ENCODE measurements at regions not wholly inside any gene's neighbourhood (a gene's known extent, or its start where the extent isn't known, plus 50 kb on each side); places are given as distances from the start of the nearest gene placed in this dataset.
"Not testable (repeated sequence)": the region's sequence is repeated elsewhere in the genome, so short reads cannot be mapped to it uniquely, and the experiment has no call there.

DNA sequence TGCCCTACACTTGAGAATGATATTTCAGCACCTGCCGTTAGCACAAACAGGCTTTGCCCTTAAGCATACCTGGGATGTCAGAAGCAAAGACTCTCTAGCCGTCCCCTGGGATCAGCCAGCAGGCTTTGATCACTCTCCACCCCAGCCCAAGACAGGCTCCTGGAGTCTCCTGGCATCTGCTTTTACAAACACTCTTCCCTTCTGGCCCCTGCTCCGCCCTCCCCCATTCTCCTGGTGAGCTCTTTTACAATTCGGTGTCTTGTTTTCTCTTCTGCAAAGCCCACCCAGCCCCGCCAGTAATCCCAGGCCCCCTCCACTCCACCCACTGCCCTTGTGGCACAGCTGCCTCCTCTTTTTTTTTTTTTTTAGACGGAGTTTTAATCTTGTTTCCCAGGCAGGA is 50.4 kb downstream of the KATNIP start:
- DNase-seq (ENCODE audit: low read depth in 3 of 3) = no peak

DNA sequence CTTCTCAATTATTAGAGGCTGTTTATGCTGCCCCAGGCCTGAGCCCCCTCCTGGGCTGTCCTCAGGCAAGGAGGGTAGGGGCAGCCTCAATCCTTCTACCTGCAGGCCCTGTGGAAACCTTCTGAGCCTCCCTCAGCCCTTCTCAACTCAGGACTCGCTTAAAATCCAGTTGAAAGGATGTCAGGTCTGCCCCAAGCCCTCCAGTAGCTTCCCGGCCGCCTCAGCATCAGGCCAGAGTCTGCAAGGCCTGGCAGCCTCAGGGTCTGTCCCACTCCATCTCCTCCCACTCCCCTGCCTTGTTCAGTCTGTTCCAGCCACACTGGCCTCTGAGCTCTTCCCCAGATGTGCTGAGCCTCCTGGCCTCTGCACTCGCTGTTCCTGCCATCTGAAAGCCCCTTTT is 52.2 kb downstream of the KATNIP start:
- no peak for DNase-seq (ENCODE audit: low read depth in 3 of 3)

DNA sequence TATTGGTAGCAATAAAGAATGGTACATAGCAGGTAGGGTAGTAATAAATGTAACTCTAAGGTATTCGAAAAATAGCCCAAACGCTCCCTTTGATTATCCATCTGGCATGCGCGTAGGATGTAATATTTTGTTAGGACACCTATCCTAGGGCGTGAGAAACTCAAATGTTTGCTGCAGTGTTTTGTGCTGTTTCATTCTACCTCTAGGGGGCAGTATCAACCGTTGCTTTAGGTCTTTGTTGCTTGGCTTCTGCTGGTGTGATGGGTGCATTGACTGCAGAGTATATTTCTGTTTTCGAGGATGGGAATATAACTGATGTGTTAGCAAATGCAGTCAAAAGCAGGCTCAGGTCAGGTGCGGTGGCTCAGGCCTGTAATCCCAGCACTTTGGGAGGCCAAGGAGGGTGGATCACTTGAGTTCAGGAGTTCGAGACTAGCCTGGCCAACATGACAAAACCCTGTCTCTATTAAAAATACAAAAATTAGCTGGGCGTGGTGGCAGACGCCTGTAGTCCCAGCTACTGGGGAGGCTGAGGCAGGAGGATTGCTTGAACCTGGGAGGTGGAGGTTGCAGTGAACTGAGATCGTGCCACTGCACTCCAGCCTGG is 55.7 kb downstream of the KATNIP start:
- not testable (repeated sequence) for DNase-seq (ENCODE audit: low read depth in 3 of 3)

GRCh38 chr16:27611340-27611739 is 61.4 kb downstream of the KATNIP start:
- no peak for DNase-seq (ENCODE audit: low read depth in 3 of 3)

- no peak for DNase-seq (ENCODE audit: low read depth in 3 of 3)
Measured at GRCh38 chr16:27613238-27613791, 63.4 kb downstream of the KATNIP start.

- DNase-seq (ENCODE audit: low read depth in 3 of 3) = no peak
Measured at GRCh38 chr16:27617665-27618064, 67.7 kb downstream of the KATNIP start.

- no peak for DNase-seq (ENCODE audit: low read depth in 3 of 3)
Measured at GRCh38 chr16:27618165-27618564, 68.2 kb downstream of the KATNIP start.

DNA sequence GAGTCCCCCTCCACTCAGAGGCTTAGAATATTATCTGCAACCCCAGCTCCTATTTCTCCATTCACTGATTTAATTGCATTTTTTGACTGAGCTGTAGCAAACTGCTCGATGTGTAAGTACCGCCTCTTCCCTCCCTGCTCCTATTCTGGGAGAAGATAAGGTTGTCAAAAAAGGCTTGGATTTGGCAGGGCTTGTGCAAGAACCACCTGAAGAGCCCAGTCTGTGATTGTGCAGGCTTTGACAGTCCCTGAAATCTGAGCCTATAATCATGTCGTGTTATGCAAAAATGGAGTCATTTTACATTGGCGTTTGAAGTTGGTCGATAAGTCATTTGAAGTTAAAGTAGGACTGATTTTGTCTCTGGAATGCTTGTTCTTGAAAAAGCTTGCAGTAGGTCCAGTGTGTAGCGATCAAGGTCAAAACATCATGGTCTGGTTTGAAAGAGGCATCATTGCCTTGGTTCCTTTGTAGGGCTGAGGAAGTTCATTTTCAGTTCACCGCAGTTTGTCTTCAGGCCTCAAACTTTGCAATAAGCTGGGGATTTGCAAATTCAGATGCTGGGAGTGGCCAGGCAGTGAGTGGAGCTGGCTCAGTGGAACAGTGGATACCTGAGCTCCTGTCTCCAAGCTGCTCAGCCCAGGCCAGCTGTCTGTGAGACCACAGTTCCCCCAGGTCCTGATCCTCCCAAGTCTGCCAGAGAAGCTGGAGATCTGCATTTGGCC is 68.8 kb downstream of the KATNIP start:
- DNase-seq (ENCODE audit: low read depth in 3 of 3) = no peak

DNA sequence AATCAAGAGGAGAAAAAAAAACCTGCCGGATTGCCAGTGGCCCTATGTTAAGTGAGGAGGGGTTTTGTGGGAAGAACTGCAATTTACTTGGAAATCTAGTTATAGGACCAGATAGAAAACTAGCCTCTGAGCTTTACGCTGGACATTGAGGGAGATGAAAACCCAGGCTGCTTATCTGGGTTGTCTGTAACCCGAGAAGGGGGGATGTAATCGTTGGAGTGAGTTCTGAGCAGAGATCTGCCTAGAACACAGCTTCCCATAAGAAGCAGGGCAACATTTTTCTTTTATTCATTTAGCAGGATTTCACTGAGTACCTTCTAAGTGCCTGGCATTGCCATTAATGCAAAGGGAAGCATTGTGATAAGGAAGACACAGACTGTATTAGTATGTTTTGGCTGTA is 70.6 kb downstream of the KATNIP start:
- DNase-seq (ENCODE audit: low read depth in 3 of 3) = no peak

GRCh38 chr16:27624154-27625049 is 74.5 kb downstream of the KATNIP start:
- DNase-seq (ENCODE audit: low read depth in 3 of 3) = no peak

- no peak for DNase-seq (ENCODE audit: low read depth in 3 of 3)
Measured at GRCh38 chr16:27625050-27625697, 75.2 kb downstream of the KATNIP start.

DNA sequence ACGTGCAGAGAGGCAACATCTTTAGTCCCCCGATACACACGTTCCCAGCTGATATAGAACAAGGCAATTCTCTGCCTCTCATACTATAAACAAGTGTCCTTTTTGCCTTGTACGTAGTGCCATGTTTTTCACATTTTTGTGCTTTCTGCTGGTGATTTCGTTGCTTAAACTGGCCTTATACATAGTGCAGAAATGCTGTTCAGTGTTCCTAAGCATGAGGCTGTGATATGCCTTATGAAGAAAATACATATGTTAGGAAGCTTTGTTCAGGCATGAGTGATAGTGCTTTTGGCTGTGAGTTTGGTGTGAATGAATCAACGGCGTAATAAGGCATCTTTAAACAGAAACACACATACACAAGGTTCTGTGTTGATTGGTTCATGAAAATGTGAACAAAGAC is 77.2 kb downstream of the KATNIP start:
- DNase-seq (ENCODE audit: low read depth in 3 of 3) = no peak

DNA sequence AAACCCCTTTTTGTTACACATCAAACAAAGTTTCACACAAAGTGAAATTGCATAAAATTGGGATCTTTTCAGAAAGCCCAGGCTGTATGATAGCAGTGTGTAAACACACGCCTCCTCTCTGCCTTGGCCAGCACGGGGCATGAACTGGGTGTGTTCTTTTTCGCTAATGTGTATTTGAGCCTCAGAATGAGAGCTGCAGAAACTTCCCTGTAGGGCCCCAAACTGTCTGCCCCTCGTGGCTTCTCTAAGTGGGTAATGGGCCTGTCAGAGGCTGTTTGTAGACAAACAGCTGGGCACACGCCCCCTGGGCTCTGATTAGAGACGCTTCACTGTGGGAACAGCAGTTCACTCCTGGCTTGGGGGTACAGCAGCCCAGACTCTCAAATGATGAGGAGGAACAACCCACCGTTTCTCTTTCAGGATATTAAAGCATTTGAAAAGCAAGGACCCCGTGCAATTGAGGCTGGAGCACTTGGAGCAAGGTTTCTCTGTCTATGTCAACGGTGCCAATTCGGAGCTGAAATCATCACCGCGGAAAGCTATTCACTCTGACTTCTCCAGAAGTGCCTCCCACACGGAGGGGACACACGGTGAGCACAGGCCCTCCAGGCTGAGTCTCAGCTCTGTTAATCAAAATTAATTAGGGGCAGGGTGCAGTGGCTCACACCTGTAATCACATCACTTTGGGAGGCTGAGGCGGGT is 78.4 kb downstream of the KATNIP start:
- DNase-seq (ENCODE audit: low read depth in 3 of 3) = no peak

DNA sequence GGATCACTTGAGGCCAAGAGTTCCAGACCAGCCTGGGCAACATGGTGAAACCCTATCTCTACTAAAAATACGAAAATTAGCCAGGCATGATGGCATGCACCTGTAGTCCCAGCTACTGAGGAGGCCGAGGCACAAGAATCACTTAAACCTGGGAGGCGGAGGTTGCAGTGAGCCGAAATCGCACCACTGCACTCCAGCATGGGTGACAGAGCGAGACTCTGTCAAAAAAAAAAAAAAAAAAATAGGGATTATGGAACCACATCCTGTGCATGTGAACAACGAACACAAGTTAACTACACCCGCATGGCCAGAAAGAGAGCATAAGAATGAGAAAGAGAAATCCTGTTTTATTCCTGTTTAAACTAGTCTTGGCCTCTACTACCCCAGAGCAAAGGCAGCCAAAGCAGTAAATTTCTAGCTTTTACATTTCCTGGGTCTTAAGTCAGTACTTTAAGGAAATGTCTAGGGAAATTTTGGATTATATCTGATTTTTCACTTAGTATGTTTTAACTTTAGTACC is 79.1 kb downstream of the KATNIP start:
- DNase-seq (ENCODE audit: low read depth in 3 of 3) = not testable (repeated sequence)

DNA sequence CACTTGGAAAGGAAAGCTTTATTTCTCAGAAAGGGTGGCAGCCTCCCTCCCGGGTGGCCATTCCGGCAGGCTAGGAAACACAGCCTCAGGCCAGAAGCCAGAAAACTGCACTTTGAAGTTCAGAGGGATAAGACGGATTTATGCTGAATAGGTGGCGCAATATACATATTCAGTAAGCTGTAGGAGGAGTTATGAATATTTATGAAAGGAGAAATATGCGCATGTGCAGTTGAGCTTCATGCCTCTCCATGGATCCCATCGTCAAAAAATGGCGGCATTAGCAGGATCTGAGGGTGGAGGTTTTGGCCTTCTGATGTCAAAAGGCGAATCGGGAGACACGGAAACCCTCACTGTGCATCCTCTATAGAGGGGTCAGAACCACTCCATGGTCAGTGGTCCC is 82.3 kb downstream of the KATNIP start:
- no peak for DNase-seq (ENCODE audit: low read depth in 3 of 3)

DNA sequence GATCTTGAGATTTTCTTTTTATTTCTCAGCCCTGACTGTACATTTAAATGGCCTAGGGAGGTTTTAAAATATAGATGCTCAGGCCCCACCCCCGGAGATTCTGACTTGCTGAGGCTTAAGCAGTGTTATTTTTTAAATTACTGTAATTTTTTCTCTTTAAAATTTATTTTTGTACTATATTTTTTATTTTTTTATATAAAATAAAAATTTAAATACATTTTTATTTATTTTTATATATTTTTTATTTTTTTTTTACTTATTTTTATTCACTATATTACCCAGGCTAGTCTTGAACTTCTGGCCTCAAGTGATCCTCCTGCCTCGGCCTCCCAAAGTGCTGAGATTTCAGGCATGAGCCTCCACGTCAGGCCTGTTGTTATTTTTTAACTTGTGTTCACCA is 83.3 kb downstream of the KATNIP start:
- no peak for DNase-seq (ENCODE audit: low read depth in 3 of 3)

GRCh38 chr16:27633721-27634120 is 83.8 kb downstream of the KATNIP start:
- no peak for DNase-seq (ENCODE audit: low read depth in 3 of 3)

- DNase-seq (ENCODE audit: low read depth in 3 of 3) = no peak
Measured at GRCh38 chr16:27634779-27635178, 84.8 kb downstream of the KATNIP start.

- no peak for DNase-seq (ENCODE audit: low read depth in 3 of 3)
Measured at GRCh38 chr16:27636453-27637240, 86.7 kb downstream of the KATNIP start.
